GM12864 (cell line): ENCODE measurements at regions not wholly inside any gene's neighbourhood (a gene's known extent, or its start where the extent isn't known, plus 50 kb on each side); places are given as distances from the start of the nearest gene placed in this dataset.

Experiments
- DNase-seq: peaks from one replicate; pipeline ENCODE4 v3.0.0-alpha.2; 2011; ENCODE audit warnings: low read depth
- H3K4me3 ChIP-seq: 2 replicates; pipeline ENCODE4 v1.5.1; 2011; ENCODE audit warnings: mild to moderate bottlenecking, low read depth, low read length, control low read depth
- CTCF ChIP-seq: IDR thresholded peaks from 2 replicates; pipeline ENCODE4 v1.5.1; 2011; ENCODE audit warnings: low read depth, mild to moderate bottlenecking, moderate library complexity, low read length, control low read depth, inconsistent platforms; ENCODE audit errors: missing control alignments

GRCh38 chr2:204012072-204012653 is 75.6 kb downstream of the ICOS start:
- no peak overlapping the region for H3K4me3 ChIP-seq

GRCh38 chr2:204015118-204015843 is 78.7 kb downstream of the ICOS start:
- no peak for TF ChIP-seq CTCF
- no peak for DNase-seq
- no peak overlapping the region for H3K4me3 ChIP-seq

More at GRCh38 chr2:204012072-204012653, 75.6 kb downstream of the ICOS start:
- DNase-seq = no peak
- TF ChIP-seq CTCF = no peak

- no peak overlapping the region for H3K4me3 ChIP-seq
- TF ChIP-seq CTCF = no peak
These were observed 82.2 kb downstream of the ICOS start for GRCh38 chr2:204018717-204019116.

DNA sequence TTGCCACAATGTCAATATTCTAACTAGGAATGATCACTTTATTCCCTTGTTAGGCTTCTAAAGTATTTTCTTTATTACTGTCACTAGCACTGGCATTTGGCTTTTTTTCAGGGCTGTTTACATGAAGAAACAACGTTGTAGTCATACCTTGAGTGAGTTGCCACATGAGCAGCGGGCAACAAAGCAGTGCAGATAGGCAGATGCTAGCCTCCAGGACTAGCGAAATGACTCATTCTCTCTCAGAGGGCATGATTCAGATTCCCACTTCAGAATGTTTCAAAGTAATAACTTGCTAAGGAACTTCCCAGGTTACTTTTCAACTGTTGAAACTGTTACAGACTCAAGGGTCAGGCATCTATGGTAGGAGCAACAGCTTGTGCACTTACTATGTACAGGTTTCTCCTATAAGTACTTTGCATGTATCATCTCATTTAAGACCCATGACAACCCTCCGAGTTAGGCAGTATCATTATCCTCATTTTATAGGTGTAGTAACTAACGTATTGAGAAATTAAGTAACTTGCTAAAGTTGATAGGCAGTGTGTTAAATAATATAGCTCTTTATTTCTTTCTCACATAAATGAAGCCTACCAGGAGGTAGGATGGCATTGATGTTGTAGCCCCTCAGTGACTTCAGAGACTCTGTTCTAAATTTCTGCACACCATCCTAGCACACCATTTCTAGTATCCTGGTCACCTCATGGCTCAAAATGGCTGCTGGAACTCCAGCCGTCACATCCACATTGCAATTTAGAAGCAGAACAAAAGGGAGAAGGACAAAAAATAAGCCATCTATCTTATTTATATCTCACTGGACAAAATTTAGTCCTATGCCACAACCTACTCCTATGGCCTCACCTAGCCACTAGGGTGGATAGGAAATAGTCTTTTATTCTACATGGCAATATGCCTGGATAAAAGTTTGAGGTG is 83.3 kb downstream of the ICOS start:
- TF ChIP-seq CTCF = no peak
- DNase-seq = no peak

More at GRCh38 chr2:204018717-204019116, 82.2 kb downstream of the ICOS start:
- no peak for DNase-seq

GRCh38 chr2:204021290-204022081 is 84.9 kb downstream of the ICOS start:
- DNase-seq = no peak
- H3K4me3 ChIP-seq = no peak overlapping the region
- TF ChIP-seq CTCF = no peak

More for the DNA sequence above, 83.3 kb downstream of the ICOS start:
- H3K4me3 ChIP-seq = no peak overlapping the region

DNA sequence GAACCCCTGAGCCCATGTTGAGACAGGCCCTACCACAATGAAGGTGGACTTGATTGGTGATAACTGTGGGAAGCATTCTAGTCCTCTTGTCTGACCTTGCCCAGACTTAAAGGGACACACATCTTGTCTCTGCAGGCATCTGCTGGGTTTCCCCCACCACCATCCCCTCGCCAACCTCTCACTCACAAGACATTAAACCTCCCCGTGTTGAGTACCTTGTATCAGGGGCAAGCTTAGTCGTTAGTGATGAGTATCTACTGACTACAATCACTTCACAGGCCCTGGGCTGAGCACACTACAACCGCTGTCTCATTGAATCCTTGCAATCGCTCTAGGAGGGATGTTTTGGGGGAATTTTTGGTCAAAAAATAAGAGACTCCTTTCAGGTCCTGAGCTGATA is 86.0 kb downstream of the ICOS start:
- no peak overlapping the region for H3K4me3 ChIP-seq
- TF ChIP-seq CTCF = no peak
- DNase-seq = no peak
